SU-DHL-6 (cell line): ENCODE measurements at regions not wholly inside any gene's neighbourhood (a gene's known extent, or its start where the extent isn't known, plus 50 kb on each side); places are given as distances from the start of the nearest gene placed in this dataset.

Source experiments
- EZH2phosphoT487 ChIP-seq: fragments of 200-600 bp; sonication (generic), shearing (Covaris generic); conservative IDR thresholded peaks from 2 replicates; pipeline ENCODE4 v1.6.1; 2018; ENCODE audit warnings: mild to moderate bottlenecking, antibody characterized with exemption, low read length, moderate library complexity, mixed read lengths
- TF ChIP-seq, protein P1 (sequence below): fragments of 200-600 bp; sonication (generic); IDR thresholded peaks from one replicate; pipeline ENCODE4 v1.5.1; 2017; ENCODE audit warnings: antibody characterized with exemption, mild to moderate bottlenecking, low read length, moderate library complexity; ENCODE audit not compliant: insufficient read depth, poor library complexity, severe bottlenecking

DNA sequence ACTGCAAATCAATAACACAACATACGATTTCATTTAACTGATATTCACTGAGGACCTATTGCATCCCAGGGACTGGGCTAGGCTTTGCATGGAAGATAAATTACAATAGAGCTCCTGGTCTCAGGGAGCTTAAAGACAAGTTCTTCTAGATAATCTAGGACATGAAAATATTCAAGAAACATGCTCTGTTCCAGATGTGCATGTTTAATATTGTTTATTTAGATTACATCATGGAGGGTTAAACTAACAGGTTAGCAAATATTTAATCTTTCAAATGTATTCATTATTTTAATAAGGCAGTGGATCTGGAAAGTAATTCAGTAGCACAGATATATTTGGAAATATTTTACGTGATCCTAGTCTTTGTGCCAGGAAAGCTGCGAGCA is 2430.3 kb downstream of the PCDH7 start:
- TF ChIP-seq, protein P1, sequence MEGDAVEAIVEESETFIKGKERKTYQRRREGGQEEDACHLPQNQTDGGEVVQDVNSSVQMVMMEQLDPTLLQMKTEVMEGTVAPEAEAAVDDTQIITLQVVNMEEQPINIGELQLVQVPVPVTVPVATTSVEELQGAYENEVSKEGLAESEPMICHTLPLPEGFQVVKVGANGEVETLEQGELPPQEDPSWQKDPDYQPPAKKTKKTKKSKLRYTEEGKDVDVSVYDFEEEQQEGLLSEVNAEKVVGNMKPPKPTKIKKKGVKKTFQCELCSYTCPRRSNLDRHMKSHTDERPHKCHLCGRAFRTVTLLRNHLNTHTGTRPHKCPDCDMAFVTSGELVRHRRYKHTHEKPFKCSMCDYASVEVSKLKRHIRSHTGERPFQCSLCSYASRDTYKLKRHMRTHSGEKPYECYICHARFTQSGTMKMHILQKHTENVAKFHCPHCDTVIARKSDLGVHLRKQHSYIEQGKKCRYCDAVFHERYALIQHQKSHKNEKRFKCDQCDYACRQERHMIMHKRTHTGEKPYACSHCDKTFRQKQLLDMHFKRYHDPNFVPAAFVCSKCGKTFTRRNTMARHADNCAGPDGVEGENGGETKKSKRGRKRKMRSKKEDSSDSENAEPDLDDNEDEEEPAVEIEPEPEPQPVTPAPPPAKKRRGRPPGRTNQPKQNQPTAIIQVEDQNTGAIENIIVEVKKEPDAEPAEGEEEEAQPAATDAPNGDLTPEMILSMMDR: no peak
- no peak for TF ChIP-seq EZH2phosphoT487
